ENCODE measurements at regions not wholly inside any gene's neighbourhood (a gene's known extent, or its start where the extent isn't known, plus 50 kb on each side); places are given as distances from the start of the nearest gene placed in this dataset.

- DNase-seq: no peak
Measured at GRCh38 chr13:103403814-103404213, 337.6 kb upstream of the SLC10A2 start.

DNA sequence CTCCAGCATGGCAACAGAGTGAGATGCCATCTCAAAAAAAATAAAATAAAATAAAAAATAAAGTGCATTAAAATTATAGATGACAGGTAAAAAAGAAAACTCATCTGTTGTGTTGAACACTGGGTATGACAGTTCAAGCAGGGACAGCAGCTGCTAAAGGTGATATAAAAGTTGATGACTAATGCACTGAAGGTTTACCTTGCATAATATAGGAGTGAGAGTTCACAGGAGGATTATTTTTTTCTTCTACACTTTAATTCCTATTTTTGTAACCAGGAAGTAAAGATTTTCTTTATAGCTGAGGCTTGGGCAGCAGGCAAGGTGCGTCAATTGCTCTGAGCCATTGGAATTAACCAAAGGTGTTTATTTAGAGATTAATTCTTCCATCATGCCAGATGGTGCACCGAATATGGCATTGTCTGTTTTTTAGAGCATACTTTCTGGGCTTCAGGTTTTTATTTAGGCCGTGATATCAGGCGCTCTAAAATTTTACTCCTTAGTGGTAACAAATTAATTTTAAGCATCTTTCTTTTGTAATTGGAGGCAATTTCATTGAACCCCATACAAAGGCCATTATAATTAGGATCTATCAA is 337.0 kb upstream of the SLC10A2 start:
- DNase-seq: no peak

GRCh38 chr13:103395139-103395538 is 328.9 kb upstream of the SLC10A2 start:
- DNase-seq: no peak

DNA sequence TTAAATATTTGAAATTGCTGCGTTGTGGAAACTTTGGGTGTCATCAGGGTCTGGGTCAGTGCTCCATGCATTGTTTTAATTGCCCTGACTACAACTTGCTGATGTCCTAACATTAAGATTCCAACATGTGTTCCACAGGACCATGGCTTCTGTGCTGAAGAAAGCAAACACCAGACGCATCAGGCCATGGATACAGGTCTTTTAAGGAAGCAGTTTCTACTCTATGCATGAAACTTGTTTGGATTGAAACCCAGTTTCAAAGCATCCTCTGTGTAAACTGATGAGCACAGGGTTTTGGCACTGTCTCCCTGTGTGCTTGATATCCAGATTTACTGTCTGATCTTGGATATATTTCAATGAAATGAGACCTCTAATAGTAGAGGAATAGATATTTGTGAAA is 328.4 kb upstream of the SLC10A2 start:
- DNase-seq: no peak

GRCh38 chr13:103391936-103392335 is 325.7 kb upstream of the SLC10A2 start:
- no peak for DNase-seq

- DNase-seq: no peak
Measured at GRCh38 chr13:103388839-103389238, 322.6 kb upstream of the SLC10A2 start.

- DNase-seq: no peak
Measured at GRCh38 chr13:103386341-103386740, 320.1 kb upstream of the SLC10A2 start.

- DNase-seq: no peak
Measured at GRCh38 chr13:103373916-103374315, 307.7 kb upstream of the SLC10A2 start.

- no peak for DNase-seq
Measured at GRCh38 chr13:103371271-103371670, 305.1 kb upstream of the SLC10A2 start.

- DNase-seq: no peak
Measured at GRCh38 chr13:103370790-103371189, 304.6 kb upstream of the SLC10A2 start.

GRCh38 chr13:103358255-103358932 is 292.2 kb upstream of the SLC10A2 start:
- no peak for DNase-seq

GRCh38 chr13:103356226-103356864 is 290.1 kb upstream of the SLC10A2 start:
- DNase-seq: no peak

DNA sequence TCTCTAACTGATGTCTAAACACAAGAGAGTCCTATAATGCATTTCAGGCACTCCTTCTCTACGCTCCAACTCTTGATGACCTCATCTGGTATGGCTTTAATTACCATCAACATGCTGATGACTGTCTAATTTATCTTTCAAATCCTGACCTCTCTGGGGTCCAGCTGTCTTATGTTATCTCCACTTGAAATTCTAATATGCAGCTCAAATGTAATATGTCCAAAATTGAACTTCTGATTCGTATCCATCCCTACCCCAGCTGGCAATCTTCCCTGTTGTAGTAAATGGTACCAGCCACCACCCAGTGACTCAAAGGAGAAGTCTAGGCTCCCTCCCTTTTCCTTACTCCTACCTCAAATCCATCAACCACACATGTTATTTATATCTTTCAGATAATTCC is 288.0 kb upstream of the SLC10A2 start:
- no peak for DNase-seq

DNA sequence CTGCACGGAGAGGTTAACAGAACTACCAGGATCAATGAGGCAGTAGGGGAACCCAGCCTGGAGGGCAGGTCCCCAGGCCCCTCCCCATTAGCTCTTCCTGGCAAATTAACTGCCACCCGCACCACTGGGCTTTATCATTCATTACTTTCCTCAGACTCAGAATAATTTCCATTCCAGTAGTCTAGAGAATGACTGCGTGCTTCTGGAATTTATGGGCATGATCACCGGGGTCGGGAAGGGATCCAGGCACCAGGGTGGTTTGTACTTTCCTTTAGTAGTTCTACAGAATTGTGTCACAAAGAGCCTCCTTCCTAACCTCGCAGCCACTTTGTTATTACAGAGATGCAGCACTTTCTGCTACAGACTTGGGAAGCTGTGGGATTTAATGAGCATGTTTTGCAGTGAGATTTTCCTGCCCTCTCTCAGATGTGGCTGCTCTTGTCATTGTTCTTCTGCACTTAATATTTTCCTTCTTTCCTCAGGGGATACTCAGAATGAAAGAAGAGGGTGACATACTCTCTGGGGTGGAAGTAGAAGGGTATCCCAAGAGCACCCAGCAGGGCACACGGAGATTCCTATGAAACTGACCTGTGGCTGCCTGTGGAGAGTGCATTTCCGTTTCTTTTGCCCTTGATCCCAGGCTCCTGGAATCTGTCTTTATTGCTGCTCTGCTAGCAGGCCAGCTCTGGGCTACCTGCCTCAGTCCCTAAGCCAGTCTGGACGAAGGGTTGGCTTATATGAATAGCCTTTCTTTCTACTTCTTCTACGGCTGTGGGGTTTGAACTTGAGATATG is 285.0 kb upstream of the SLC10A2 start:
- no peak for DNase-seq

GRCh38 chr13:103350147-103350546 is 283.9 kb upstream of the SLC10A2 start:
- DNase-seq: no peak

DNA sequence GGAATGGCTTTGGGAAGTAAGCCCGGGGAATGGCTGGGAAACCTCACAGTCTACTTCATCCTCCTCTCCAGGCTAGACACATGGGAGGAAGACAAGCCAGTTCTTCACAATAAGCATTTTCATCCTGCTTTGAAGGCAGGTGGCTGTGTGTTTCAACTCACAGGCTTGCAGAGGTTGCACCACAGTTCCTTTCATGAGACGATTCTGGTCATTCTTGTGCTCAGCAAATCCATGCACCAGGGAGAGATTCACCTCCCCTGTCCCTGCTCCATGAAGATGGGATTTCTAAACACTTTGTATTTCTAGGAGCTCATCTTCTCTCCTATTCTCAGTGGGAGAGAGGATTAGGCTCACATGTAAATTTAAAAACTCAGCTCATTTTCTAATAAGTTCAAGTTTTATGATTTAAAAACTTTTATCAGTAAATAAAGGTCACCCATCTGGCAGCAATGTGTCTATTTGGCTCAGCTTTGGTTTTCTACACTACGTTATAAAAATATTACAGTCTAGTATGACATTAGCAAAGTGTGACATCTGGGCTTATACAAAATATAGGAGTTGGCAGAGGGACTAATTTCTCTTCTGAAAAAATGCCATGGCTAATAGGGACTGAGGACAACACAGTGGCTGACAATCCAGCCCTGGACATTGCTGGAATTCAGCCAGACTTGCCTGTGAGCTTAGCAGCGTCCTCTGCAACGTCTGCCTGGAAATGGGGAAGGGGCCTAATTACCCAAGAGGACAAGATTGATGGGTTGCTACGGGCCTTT is 283.2 kb upstream of the SLC10A2 start:
- DNase-seq: no peak

DNA sequence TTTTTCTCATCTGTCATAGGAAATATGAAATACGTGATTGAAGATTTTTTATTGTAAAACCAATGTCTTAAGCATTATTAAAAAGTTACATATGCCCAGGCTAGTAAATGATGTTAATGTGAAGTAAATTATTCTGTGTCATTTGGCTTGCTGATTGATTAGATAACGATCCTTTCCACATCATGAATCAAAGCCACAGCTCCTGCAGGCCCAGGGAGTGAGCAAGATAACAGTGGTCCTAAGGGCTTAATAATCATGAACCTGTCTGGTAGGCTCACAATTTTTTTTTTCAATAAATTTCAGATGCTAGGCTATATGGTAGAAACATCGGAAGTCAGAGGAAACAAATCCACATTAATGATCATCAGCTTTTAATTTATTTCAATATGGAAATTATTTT is 269.0 kb upstream of the SLC10A2 start:
- no peak for DNase-seq

DNA sequence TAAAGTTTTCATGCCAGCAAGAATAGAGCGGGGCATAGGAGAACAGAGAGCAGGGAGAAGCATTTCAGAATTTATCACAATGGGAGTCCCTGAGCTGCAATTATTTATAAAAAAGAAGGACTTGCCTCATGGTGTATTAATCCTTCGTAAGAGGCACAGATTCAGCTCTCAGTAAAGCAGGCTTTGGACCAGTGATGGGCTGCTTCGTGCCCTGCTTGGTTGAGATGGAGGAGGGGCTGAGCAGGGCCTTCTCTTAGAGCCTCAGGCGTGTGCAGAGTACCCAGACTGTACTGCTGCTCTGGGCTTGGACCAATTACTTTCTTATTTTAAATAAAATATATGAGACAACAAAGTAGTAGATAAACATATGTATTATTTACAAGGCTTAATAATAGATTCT is 265.7 kb upstream of the SLC10A2 start:
- no peak for DNase-seq

DNA sequence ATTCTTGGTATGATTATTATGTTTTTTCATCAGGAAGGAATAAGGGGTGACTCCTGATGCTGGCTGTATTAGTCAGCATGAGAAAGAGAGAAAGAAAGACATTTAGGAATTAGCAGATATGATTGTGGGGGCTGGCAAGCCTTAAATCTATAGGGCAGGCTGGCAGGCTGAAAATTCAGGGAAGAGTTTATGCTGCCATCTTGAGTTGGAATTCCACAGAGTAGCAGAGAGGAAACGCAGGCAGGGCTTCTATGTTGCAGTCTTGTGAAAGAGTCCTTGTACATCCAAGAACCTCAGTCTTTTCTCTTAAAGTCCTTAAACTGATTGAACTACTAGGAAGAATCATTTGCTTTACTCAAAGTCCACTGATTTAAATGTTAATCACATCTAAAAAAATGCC is 262.7 kb upstream of the SLC10A2 start:
- DNase-seq: no peak

- DNase-seq: no peak
Measured at GRCh38 chr13:103326326-103326725, 260.1 kb upstream of the SLC10A2 start.

DNA sequence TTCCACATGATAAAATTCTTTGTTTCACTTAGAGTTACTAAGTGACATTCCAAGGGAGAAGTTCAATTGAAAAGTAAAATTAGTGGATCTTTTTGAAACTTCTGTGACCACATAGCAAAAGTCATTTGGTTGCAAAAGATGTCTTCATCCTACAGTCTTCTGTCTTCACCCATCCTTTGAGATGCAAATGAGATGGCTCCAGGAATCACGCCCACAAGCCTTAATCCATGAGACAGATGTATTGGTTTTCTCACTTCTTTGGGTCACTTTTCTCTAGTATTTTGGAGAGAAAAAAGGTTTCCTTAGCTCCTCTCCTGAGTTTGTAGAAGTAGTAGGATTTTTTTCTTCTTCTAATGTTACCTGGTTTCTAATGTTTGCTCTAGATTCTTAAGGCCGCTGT is 259.5 kb upstream of the SLC10A2 start:
- DNase-seq: no peak

GRCh38 chr13:103324641-103325040 is 258.4 kb upstream of the SLC10A2 start:
- DNase-seq: no peak

DNA sequence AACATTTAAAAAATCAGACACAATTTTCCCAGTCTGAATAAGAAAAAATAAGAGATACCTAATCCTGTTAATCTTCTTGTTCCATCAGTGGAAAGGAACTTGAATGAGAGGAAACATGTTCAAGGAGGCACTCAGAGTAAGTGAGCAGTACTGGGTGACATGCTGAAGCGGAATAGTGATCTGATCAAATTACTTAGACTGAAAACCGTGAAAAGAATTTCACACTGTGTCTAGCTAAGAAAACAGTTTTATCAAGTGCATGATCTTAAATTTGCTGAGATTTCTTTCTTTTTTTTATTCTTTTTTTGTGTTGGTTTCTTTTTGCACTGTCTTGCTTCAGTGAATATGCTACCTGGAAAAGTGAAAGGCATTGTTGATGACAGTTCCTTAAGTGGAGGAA is 249.5 kb upstream of the SLC10A2 start:
- DNase-seq: no peak

All from CD4-positive, alpha-beta T cell treated with Interleukin-6 for 4 hours (primary cell).